Mesodermal cell (in vitro differentiated cells): ENCODE measurements at regions not wholly inside any gene's neighbourhood (a gene's known extent, or its start where the extent isn't known, plus 50 kb on each side); places are given as distances from the start of the nearest gene placed in this dataset.
"Not testable (repeated sequence)": the region's sequence is repeated elsewhere in the genome, so short reads cannot be mapped to it uniquely, and the experiment has no call there.

Experiments used
- H3K27ac ChIP-seq: 2 replicates; pipeline ENCODE4 v1.7.0; 2013; ENCODE audit warnings: mild to moderate bottlenecking, low read depth, low read length, moderate library complexity; ENCODE audit not compliant: severe bottlenecking
- H3K36me3 ChIP-seq: 2 replicates; pipeline ENCODE4 v1.7.1; 2013; ENCODE audit warnings: mild to moderate bottlenecking, low read length, moderate library complexity; ENCODE audit not compliant: control insufficient read depth, insufficient read depth
- H3K4me1 ChIP-seq: one replicate; pipeline ENCODE4 v1.7.1; 2013; ENCODE audit warnings: mild to moderate bottlenecking, low read length; ENCODE audit not compliant: insufficient read depth, control insufficient read depth, poor library complexity, severe bottlenecking
- H3K4me3 ChIP-seq: 2 replicates; pipeline ENCODE4 v1.7.0; 2013; ENCODE audit warnings: low read length, control low read depth, mild to moderate bottlenecking; ENCODE audit not compliant: insufficient read depth, poor library complexity, severe bottlenecking; ENCODE audit errors: extremely low read depth
- H3K9me3 ChIP-seq: 2 replicates; pipeline ENCODE4 v1.7.1; 2013; ENCODE audit warnings: mild to moderate bottlenecking, low read length, moderate library complexity; ENCODE audit not compliant: control insufficient read depth
- WGBS, 2 experiments: methylation state at CpG; one replicate each; pipeline ENCODE4 v1.1.5; 2013; ENCODE audit warnings: missing lambda C conversion rate in 2 of 2; ENCODE audit not compliant: insufficient coverage in 2 of 2; 5-methylcytosine and 5-hydroxymethylcytosine counted together

DNA sequence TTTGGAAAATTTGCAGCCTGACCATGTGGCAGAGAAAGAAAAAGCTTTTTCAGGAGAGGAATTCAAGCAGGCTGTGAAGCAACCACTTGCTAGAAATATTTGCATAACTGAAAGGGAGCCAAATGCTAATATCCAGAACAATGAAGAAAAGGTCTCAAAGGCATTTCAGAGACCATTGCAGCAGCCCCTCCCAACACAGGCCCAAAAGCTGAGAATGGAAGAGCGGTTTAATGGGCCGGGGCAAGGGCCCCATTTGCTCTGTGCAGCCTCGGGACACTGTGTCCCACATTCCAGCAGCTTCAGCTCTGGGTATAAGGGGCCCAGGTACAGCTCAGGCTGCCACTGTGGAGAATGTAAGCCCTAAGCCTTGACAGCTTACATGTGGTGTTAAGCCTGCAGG lies 918.1 kb upstream of the POT1 start:
- Histone ChIP-seq H3K36me3 (no peaks in the 10 kb centered on the region), H3K4me3 (no peak overlapping the region), H3K27ac (no peak overlapping the region), H3K4me1 (no peaks in the 10 kb centered on the region), H3K9me3 (no peaks in the 10 kb centered on the region)
- 67 to 79% methylated on average over 3 of the region's 3 CpGs for WGBS, 2 experiments

DNA sequence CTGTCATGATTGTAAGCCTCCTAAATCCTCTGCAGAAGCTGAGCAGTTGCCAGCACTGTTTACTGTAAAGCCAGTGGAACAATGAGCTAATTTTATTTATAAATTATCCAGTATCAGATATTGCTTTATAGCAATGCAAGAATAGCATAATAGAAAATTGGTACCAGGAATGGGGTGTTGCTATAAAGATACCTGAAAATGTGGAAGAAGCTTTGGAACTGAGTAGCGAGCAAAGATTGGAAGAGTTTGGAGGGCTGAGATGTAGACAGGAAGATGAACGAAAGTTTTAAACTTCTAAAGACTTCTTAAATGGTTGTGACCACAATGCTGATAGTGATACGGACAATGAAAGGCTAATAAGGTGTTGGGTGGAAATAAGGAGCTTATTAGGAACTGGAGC lies 917.4 kb upstream of the POT1 start:
- Histone ChIP-seq H3K9me3 (no peaks in the 10 kb centered on the region), H3K4me1 (no peaks in the 10 kb centered on the region), H3K36me3 (no peaks in the 10 kb centered on the region), H3K27ac (no peak overlapping the region), H3K4me3 (no peak overlapping the region)
- 87% methylated on average over 3 of the region's 3 CpGs for WGBS, 2 experiments

- no CpG with 5 or more reads among the region's 1 CpG for WGBS, 2 experiments
- Histone ChIP-seq H3K27ac (no peak overlapping the region), H3K4me1 (no peaks in the 10 kb centered on the region), H3K36me3 (no peaks in the 10 kb centered on the region), H3K4me3 (no peak overlapping the region), H3K9me3 (no peaks in the 10 kb centered on the region)
Observed at GRCh38 chr7:125845686-125846085, 916.1 kb upstream of the POT1 start.

DNA sequence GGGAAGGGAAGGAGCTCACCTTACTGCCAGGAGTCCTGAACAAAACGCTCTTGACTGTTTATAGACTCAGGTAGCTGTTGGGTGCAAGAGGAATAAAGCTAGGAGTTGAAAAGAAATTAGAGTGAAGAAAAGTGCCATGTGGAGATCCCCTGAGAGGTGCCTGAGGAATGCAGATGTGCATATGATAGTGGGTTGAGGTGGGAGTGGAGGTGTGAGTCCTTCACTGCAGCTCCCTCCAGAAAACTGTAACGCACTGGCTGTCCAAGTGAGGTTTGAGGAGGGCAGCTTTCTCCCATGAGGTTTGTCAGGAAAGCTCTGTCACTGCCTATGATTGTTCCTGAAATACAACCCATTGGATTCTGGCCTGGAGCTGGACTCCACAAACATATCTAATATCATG lies 904.8 kb upstream of the POT1 start:
- no peaks in the 10 kb centered on the region for H3K4me1 ChIP-seq
- no peak overlapping the region for H3K27ac ChIP-seq
- no peaks in the 10 kb centered on the region for H3K36me3 ChIP-seq
- 79 to 83% methylated on average over 1 to 2 of the region's 2 CpGs for WGBS, 2 experiments
- H3K9me3 ChIP-seq = no peaks in the 10 kb centered on the region
- H3K4me3 ChIP-seq = no peak overlapping the region

GRCh38 chr7:125833839-125834238 lies 904.2 kb upstream of the POT1 start:
- Histone ChIP-seq H3K27ac (no peak overlapping the region), H3K36me3 (no peaks in the 10 kb centered on the region), H3K4me3 (no peak overlapping the region), H3K9me3 (no peaks in the 10 kb centered on the region), H3K4me1 (no peaks in the 10 kb centered on the region)
- whole genome bisulfite sequencing, 2 experiments = 83 to 98% methylated on average over 6 to 8 of the region's 8 CpGs

DNA sequence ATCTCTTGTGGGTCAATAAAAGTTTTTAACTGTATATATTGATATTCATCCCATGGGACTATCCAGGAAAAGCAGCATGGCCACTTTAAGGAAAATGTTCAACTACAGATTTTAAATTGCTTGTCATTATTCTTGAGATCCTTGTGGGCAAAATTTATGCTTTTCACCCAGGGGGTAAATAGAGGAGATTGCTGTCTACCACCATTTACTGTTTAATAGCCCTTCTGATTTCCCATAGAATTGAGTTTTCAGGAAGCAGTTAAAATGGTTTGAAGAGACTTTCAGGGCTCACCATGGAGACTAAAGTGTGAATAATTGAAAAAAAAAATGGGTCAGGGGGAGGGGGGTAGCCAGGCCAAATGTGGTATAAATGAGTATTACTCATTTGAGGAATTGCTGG lies 901.1 kb upstream of the POT1 start:
- Histone ChIP-seq H3K4me3 (no peak overlapping the region), H3K27ac (no peak overlapping the region), H3K36me3 (no peaks in the 10 kb centered on the region), H3K9me3 (no peaks in the 10 kb centered on the region), H3K4me1 (no peaks in the 10 kb centered on the region)

DNA sequence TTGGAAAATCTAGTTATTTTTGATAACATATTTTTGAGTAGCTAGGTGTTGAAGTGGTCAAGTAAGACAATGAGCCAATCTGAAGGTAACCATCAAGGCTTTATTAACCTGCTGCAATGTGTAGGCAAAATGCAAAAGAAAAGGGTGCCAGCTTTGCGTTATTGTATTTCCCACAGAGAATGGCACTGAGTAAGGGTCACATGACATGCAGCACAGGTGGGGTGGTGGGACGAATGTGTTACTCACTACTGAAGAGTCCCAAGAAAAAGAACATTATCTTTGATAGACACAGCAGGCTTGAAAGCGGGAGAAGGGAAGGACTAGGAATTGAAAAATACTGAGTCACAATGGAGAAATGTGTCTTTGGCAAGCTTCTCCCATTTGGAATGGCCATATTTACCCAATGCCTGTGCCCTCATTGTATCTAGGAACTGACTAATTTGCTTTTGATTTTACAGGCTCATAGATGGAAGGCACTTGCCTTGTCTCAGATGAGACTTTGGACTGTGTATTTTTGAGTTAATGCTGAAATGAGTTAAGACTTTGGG lies 898.6 kb upstream of the POT1 start:
- Histone ChIP-seq H3K27ac (no peak overlapping the region), H3K4me1 (no peaks in the 10 kb centered on the region), H3K9me3 (no peaks in the 10 kb centered on the region), H3K36me3 (no peaks in the 10 kb centered on the region), H3K4me3 (no peak overlapping the region)
- 88 to 90% methylated on average over 1 to 2 of the region's 3 CpGs for WGBS, 2 experiments

DNA sequence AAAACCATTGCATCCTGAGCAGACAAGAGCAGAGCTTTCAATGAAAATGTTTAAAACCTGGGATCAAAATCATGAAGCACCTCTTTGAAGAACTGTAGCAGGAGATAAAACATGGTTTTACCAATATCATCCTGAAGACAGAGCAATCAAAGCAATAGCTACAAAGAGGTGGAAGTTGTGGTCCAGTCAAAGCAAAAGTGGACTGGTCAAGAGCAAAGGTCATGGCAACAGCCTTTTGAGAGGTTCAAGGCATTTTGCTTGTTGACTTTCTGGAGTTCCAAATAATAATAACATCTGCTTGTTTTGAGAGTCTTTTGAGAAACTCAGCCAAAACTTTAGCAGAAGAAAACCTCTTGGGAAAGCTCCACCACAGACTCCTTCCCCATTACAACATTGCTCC lies 893.9 kb upstream of the POT1 start:
- H3K4me3 ChIP-seq = no peak overlapping the region

GRCh38 chr7:125820495-125820894 lies 890.9 kb upstream of the POT1 start:
- Histone ChIP-seq H3K4me3 (no peak overlapping the region), H3K36me3 (no peaks in the 10 kb centered on the region), H3K27ac (no peak overlapping the region), H3K4me1 (no peaks in the 10 kb centered on the region), H3K9me3 (no peaks in the 10 kb centered on the region)

More for the DNA sequence above, 893.9 kb upstream of the POT1 start:
- Histone ChIP-seq H3K27ac (no peak overlapping the region), H3K36me3 (no peaks in the 10 kb centered on the region), H3K9me3 (no peaks in the 10 kb centered on the region), H3K4me1 (no peaks in the 10 kb centered on the region)

DNA sequence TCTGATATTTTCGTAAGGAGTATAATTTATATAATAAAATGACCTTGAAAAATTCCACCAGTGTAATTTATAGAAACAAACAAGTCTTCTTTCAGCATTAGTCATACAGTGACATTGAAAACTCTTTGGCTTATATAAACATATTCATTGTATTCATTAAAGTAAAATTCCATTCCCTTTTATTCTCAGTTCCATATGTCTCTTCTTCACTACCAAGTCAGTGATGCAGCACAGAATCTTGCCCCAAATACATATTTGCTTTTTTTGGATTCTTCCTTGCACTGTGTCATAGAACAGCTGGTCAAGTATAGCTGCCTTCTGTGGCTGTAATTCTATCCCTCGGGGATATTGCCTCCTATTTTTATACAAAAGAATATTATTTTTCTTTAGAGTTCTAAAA lies 884.5 kb upstream of the POT1 start:
- no CpG with 5 or more reads among the region's 2 CpGs for WGBS, 2 experiments
- Histone ChIP-seq H3K36me3 (no peaks in the 10 kb centered on the region), H3K4me1 (no peaks in the 10 kb centered on the region), H3K9me3 (no peaks in the 10 kb centered on the region), H3K27ac (no peak overlapping the region), H3K4me3 (no peak overlapping the region)

DNA sequence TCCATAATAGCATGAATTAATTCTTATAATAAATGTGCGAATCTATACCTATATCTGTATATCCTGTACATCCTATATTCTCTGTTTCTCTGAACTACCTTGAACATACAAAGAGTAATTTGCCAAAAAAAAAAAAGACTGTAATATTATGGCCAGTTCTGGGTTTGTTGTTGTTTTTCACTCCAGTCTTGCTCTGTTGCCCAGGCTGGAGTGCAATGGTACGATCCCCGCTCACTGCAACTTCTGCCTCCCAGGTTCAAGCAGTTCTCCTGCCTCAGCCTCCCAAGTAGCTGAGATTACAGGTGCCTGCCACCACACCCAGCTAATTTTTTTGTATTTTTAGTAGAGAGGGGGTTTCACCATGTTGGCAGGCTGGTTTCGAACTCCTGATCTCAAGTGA lies 876.9 kb upstream of the POT1 start:
- H3K4me1 ChIP-seq, H3K4me3 ChIP-seq: not testable (repeated sequence)
- 80 to 94% methylated on average over 1 to 2 of the region's 4 CpGs for WGBS, 2 experiments

GRCh38 chr7:125804273-125804672 lies 874.6 kb upstream of the POT1 start:
- Histone ChIP-seq H3K36me3 (no peaks in the 10 kb centered on the region), H3K27ac (no peak overlapping the region), H3K4me3 (no peak overlapping the region), H3K4me1 (no peaks in the 10 kb centered on the region), H3K9me3 (no peaks in the 10 kb centered on the region)

More for the DNA sequence above, 876.9 kb upstream of the POT1 start:
- not testable (repeated sequence) for H3K27ac ChIP-seq, H3K9me3 ChIP-seq, H3K36me3 ChIP-seq
